ENCODE measurements at regions not wholly inside any gene's neighbourhood (a gene's known extent, or its start where the extent isn't known, plus 50 kb on each side); places are given as distances from the start of the nearest gene placed in this dataset.

DNA sequence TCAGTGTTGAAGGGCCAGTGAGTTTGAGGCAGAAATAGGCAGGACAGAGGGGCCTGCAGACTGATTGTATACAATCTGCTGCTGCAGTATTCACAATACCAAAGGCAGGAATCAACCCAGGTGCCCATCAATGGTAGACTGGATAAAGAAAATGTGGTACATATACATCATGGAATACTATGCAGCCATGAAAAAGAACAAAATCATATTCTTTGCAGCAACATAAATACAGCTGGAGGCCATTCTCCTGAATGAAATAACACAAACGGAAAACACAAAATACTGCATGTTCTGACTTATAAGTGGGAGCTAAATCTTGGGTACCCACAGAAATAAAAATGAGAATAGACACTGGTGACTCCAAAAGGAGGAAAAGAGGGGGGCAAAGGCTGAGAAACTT, 485.1 kb downstream of the XYLT1 start:
- no peak for TF ChIP-seq CTCF (conservative IDR thresholded peaks at IDR 0.05; ENCODE audit: low read depth, low read length)
- H3K4me3 ChIP-seq (ENCODE audit: low read depth, low read length): no peak overlapping the region
- no peak for DNase-seq (ENCODE audit: low read depth)

- H3K4me3 ChIP-seq (ENCODE audit: low read depth, low read length): no peak overlapping the region
- DNase-seq (ENCODE audit: low read depth): no peak
- TF ChIP-seq CTCF (conservative IDR thresholded peaks at IDR 0.05; ENCODE audit: low read depth, low read length): no peak
These were observed 481.8 kb downstream of the XYLT1 start for GRCh38 chr16:16988963-16989362.

- no peak overlapping the region for H3K4me3 ChIP-seq (ENCODE audit: low read depth, low read length)
- DNase-seq (ENCODE audit: low read depth): no peak
- TF ChIP-seq CTCF (conservative IDR thresholded peaks at IDR 0.05; ENCODE audit: low read depth, low read length): no peak
These were observed 481.4 kb downstream of the XYLT1 start for GRCh38 chr16:16989368-16989767.

GRCh38 chr16:16991711-16992110, 479.0 kb downstream of the XYLT1 start:
- H3K4me3 ChIP-seq (ENCODE audit: low read depth, low read length): no peak overlapping the region
- TF ChIP-seq CTCF (conservative IDR thresholded peaks at IDR 0.05; ENCODE audit: low read depth, low read length): no peak
- DNase-seq (ENCODE audit: low read depth): no peak

DNA sequence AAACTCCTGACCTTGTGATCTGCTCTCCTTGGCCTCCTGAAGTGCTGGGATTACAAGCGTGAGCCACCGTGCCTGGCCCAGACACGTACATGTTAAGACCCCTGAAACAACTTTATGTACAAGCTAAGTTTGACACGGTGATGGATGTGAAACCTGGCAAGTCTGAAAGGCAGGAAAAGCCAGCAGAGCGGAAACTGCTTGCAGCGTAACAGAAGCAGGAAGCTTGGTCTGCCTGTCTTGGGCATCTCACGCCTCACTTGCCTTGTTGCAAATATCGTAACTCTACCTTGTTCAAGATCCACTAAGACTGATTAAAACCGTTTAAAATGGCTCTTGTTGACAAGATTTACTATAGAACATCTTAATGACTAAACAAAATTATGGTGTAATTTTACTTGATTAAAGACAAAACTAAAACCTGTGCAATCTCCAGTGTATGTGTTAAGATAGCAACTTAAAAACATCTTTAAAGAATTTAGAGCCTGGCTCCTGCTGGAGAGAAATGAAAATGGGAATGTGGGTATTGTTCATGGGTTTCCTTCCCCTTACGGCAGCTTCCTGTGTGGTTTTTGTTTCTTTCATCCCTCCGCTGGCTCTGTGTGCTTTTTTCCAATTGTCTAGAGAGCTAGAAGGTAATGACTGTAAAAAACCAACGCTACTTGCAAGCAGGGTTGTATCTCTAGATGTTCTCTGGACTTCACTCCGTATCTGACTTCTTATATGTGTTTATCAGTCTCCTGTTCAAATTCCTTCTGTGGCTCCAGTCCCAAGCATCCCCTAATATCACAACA, 477.6 kb downstream of the XYLT1 start:
- no peak for DNase-seq (ENCODE audit: low read depth)
- no peak for TF ChIP-seq CTCF (conservative IDR thresholded peaks at IDR 0.05; ENCODE audit: low read depth, low read length)
- H3K4me3 ChIP-seq (ENCODE audit: low read depth, low read length): no peak overlapping the region

DNA sequence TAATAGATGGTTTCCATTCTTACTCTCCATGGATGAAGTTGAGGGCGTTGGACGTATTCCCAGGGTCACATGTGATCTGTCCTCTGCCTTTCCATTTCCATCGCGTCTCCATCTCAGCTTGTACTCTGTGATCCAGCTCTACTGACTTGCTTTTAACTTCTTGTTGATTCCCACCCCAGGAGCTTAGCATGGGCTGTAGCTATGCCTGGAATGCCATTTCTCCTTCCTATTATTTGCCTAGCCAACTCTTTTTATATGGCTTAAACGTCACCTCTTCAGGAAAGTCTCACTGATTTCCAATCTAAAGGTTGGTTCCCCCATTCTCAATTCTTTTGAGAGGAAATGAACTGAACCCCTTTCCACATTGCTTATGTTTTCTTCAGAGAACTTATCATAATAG, 475.9 kb downstream of the XYLT1 start:
- H3K4me3 ChIP-seq (ENCODE audit: low read depth, low read length): no peak overlapping the region
- DNase-seq (ENCODE audit: low read depth): no peak
- no peak for TF ChIP-seq CTCF (conservative IDR thresholded peaks at IDR 0.05; ENCODE audit: low read depth, low read length)

GRCh38 chr16:16996827-16997226, 473.9 kb downstream of the XYLT1 start:
- DNase-seq (ENCODE audit: low read depth): no peak
- H3K4me3 ChIP-seq (ENCODE audit: low read depth, low read length): no peak overlapping the region
- TF ChIP-seq CTCF (conservative IDR thresholded peaks at IDR 0.05; ENCODE audit: low read depth, low read length): no peak

All from choroid plexus epithelial cell (primary cell).